ENCODE measurements at regions not wholly inside any gene's neighbourhood (a gene's known extent, or its start where the extent isn't known, plus 50 kb on each side); places are given as distances from the start of the nearest gene placed in this dataset.

- Histone ChIP-seq H2BK120ac (ENCODE audit: low read depth, low read length) (no peak overlapping the region), H2AK9ac (replicated peaks; ENCODE audit: low read depth, low read length, poor library complexity) (no peak overlapping the region), H3K14ac (replicated peaks; ENCODE audit: low read depth, low read length) (no peak overlapping the region), H4K8ac (ENCODE audit: low read depth in 2 of 2, low read length in 2 of 2) (no peak overlapping the region), H4K20me1 (ENCODE audit: insufficient read depth, low read length) (no peaks in the 10 kb centered on the region), H3K4me1 (ENCODE audit: control insufficient read depth, insufficient read depth, low read length) (no peaks in the 10 kb centered on the region), H3K27ac (ENCODE audit: insufficient read depth, low read length) (no peak overlapping the region), H3K23ac (ENCODE audit: low read depth, low read length) (no peak overlapping the region), H3K9ac (ENCODE audit: low read depth, low read length) (no peak overlapping the region), H2BK20ac (ENCODE audit: low read depth, low read length) (no peak overlapping the region), H2BK5ac (ENCODE audit: low read depth, low read length, poor library complexity, severe bottlenecking) (no peak overlapping the region), H2AFZ (replicated peaks; ENCODE audit: low read length, poor library complexity) (no peak overlapping the region), H3K9me1 (ENCODE audit: insufficient read depth, low read length) (no peaks in the 10 kb centered on the region), H3K79me1 (ENCODE audit: low read depth in 1 of 2, low read length in 2 of 2) (no peaks in the 10 kb centered on the region), H3K4me2 (ENCODE audit: low read depth, low read length) (no peak overlapping the region), H3K9me3 (ENCODE audit: control insufficient read depth, insufficient read depth, low read length) (no peaks in the 10 kb centered on the region), H4K91ac (ENCODE audit: insufficient read depth, low read depth, low read length) (no peak overlapping the region), H3K4me3 (ENCODE audit: insufficient read depth, low read depth, low read length) (no peak overlapping the region), H2BK15ac (ENCODE audit: low read depth, low read length) (no peak overlapping the region), H2AK5ac (ENCODE audit: low read depth, low read length) (no peak overlapping the region), H3K27me3 (ENCODE audit: control insufficient read depth, insufficient read depth, low read length) (no peaks in the 10 kb centered on the region), H3K36me3 (ENCODE audit: control insufficient read depth, insufficient read depth, low read length) (no peaks in the 10 kb centered on the region), H4K5ac (ENCODE audit: low read depth, low read length) (no peak overlapping the region), H3K18ac (ENCODE audit: low read depth, low read length) (no peak overlapping the region), H3K56ac (ENCODE audit: extremely low read depth, insufficient read depth, low read length) (no peak overlapping the region), H3K4ac (ENCODE audit: low read depth, low read length) (no peak overlapping the region)
- TF ChIP-seq MAFK (IDR thresholded peaks at IDR 0.05; ENCODE audit: low read depth, low read length) (no peak), FOS (IDR thresholded peaks at IDR 0.05; ENCODE audit: low read depth, low read length) (no peak), RFX5 (IDR thresholded peaks at IDR 0.05; ENCODE audit: low read depth, low read length) (no peak), MAZ (IDR thresholded peaks at IDR 0.05; ENCODE audit: borderline replicate concordance, low read depth, low read length) (no peak), CHD1 (IDR thresholded peaks at IDR 0.05; ENCODE audit: low read depth, low read length) (no peak), BHLHE40 (IDR thresholded peaks at IDR 0.05; ENCODE audit: low read depth, low read length) (no peak), RAD21 (IDR thresholded peaks at IDR 0.05; ENCODE audit: low read length) (no peak), RCOR1 (IDR thresholded peaks at IDR 0.05; ENCODE audit: insufficient replicate concordance, low read length) (no peak), CTCF (conservative IDR thresholded peaks at IDR 0.05; ENCODE audit: low read depth, low read length) (no peak), ELK1 (IDR thresholded peaks at IDR 0.05; ENCODE audit: borderline replicate concordance, low read depth, low read length) (no peak)
- ChIA-PET POLR2A (ENCODE audit: unreplicated experiment) (no interaction called here), CTCF (no interaction called here)
- intact Hi-C loops (cut with micrococcal nuclease) (no loop called here), dilution Hi-C loops (cut with HindIII; ENCODE audit: low sequenced_read_pairs, unreplicated experiment) (no loop called here), in situ Hi-C loops (cut with MboI; ENCODE audit: low sequenced_read_pairs) (no loop called here)
- DNase-seq = no peak
- whole genome bisulfite sequencing, 2 experiments (ENCODE audit: extremely low coverage in 2 of 2, insufficient read length in 1 of 2) = 57% methylated on average over 1 of the region's 4 CpGs; no CpG with 5 or more reads in 1 of the 2 experiments
- no TSS peak for BruUV-seq (replicated peaks)
- no peak for ATAC-seq (ENCODE audit: low read depth)
These were observed 111.4 kb upstream of the TOPAZ1 start for GRCh38 chr3:44130249-44130648.

Data from IMR-90 (cell line).